Nephron progenitor cell (in vitro differentiated cells): ENCODE measurements at regions not wholly inside any gene's neighbourhood (a gene's known extent, or its start where the extent isn't known, plus 50 kb on each side); places are given as distances from the start of the nearest gene placed in this dataset.

Source experiments
- DNase-seq: peaks from one replicate; pipeline ENCODE4 v3.0.0; 2021
- H3K27ac Mint-ChIP-seq: 2 replicates; pipeline ENCODE4 v1.8.0; 2021; ENCODE audit warnings: mild to moderate bottlenecking, moderate library complexity, mixed read lengths
- H3K27me3 Mint-ChIP-seq: 2 replicates; pipeline ENCODE4 v1.8.0; 2021; ENCODE audit warnings: mild to moderate bottlenecking, low read depth, mixed read lengths; ENCODE audit not compliant: poor library complexity
- H3K36me3 Mint-ChIP-seq: 2 replicates; pipeline ENCODE4 v1.8.0; 2021; ENCODE audit warnings: low read depth, mixed read lengths
- H3K4me1 Mint-ChIP-seq: 2 replicates; pipeline ENCODE4 v1.8.0; 2021; ENCODE audit warnings: mixed read lengths
- H3K4me3 Mint-ChIP-seq: 2 replicates; pipeline ENCODE4 v1.8.0; 2021; ENCODE audit warnings: mild to moderate bottlenecking, moderate library complexity, mixed read lengths
- H3K9me3 Mint-ChIP-seq: 2 replicates; pipeline ENCODE4 v1.8.0; 2021; ENCODE audit warnings: mild to moderate bottlenecking, moderate library complexity, mixed read lengths
- CTCF ChIP-seq: fragments of 200-600 bp; sonication (generic); IDR thresholded peaks from 2 replicates; pipeline ENCODE4 v1.5.0; 2021; ENCODE audit warnings: antibody characterized with exemption

GRCh38 chr6:14848019-14848418 lies 397.9 kb upstream of the JARID2 start:
- Mint-ChIP-seq H3K9me3 (no peaks in the 10 kb centered on the region), H3K4me1 (peaks cover 26% of the 10 kb centered on the region), H3K27me3 (no peaks in the 10 kb centered on the region), H3K27ac (no peak overlapping the region), H3K36me3 (no peaks in the 10 kb centered on the region), H3K4me3 (no peak overlapping the region)
- DNase-seq = no peak
- TF ChIP-seq CTCF = no peak

- H3K27me3 Mint-ChIP-seq = no peaks in the 10 kb centered on the region
- no peak for TF ChIP-seq CTCF
- H3K36me3 Mint-ChIP-seq = no peaks in the 10 kb centered on the region
- no peak for DNase-seq
- peaks cover 33% of the 10 kb centered on the region for H3K4me1 Mint-ChIP-seq
- no peak overlapping the region for H3K27ac Mint-ChIP-seq
- no peak overlapping the region for H3K4me3 Mint-ChIP-seq
- H3K9me3 Mint-ChIP-seq = no peaks in the 10 kb centered on the region
Observed at GRCh38 chr6:14849185-14849584, 396.7 kb upstream of the JARID2 start.

- H3K9me3 Mint-ChIP-seq = no peaks in the 10 kb centered on the region
- H3K36me3 Mint-ChIP-seq = no peaks in the 10 kb centered on the region
- no peak overlapping the region for H3K27ac Mint-ChIP-seq
Observed at GRCh38 chr6:14851281-14851680, 394.6 kb upstream of the JARID2 start.

DNA sequence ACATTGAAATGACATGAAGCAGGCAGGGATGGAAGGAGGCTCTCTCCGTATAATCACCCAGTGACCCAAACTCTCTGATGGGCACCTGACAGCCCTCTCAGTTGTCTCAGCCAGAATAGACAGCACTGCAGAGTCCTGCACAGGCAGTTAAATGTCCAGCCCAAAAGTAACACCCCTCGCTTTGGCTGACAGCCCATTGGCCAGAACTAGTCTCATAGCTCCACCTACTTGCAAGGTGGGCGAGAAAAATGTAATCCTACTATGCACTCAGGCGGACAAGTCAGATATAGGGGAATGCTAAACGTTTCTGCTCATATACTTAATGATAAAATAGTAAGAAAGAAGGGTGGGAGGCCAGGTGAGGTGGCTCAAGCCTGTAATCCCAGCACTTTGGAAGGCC lies 393.5 kb upstream of the JARID2 start:
- Mint-ChIP-seq H3K27ac (no peak overlapping the region), H3K9me3 (no peaks in the 10 kb centered on the region), H3K36me3 (no peaks in the 10 kb centered on the region), H3K4me3 (no peak overlapping the region), H3K4me1 (peaks cover 56% of the 10 kb centered on the region), H3K27me3 (peaks cover 2% of the 10 kb centered on the region)
- no peak for DNase-seq
- no peak for TF ChIP-seq CTCF

More at GRCh38 chr6:14851281-14851680, 394.6 kb upstream of the JARID2 start:
- Mint-ChIP-seq H3K27me3 (no peaks in the 10 kb centered on the region), H3K4me3 (no peak overlapping the region), H3K4me1 (peaks cover 49% of the 10 kb centered on the region)
- TF ChIP-seq CTCF = no peak
- DNase-seq = no peak

DNA sequence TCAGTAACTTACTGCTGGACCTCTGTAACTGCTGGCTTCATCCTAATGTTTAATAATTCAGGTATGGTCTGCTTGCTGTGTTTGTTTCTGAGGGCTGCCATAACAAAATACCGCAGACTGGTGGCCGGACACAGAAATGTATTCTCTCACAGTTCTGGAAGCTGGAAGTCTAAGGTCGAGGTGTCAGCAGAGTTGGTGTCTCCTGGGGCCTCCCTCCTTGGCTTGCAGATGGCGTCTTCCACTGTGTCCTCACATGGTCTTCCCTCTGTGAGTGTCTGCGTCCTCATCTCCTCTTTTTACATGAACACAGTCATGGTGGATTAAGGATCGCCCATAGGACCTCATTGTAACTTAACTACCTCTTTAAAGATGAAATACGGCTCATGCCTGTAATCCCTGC lies 389.7 kb upstream of the JARID2 start:
- Mint-ChIP-seq H3K27ac (peak overlapping the region; percentile 25), H3K4me1 (peaks cover 45% of the 10 kb centered on the region), H3K36me3 (no peaks in the 10 kb centered on the region), H3K27me3 (peaks cover 7% of the 10 kb centered on the region), H3K4me3 (no peak overlapping the region), H3K9me3 (peaks cover 3% of the 10 kb centered on the region)
- no peak for DNase-seq
- no peak for TF ChIP-seq CTCF

DNA sequence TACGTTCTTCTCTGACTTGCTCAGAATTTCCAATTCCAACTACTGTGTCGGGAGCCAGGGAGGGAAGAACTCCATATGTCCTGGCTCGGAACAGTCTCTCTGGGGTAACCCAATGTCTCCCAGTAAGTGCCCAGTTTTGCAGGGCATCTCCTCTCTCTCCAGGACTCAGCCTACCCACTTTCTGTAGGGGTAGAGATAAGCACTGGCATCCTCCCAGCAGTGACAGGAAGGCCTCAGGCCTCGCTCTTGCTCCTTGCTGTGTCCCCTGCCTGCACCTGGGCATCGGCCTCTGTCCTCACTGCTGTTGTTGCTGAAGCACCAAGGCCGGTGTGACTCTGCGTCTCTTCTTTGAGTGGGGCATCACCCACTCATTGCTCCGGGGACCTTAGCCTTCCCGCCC lies 388.9 kb upstream of the JARID2 start:
- peaks cover 45% of the 10 kb centered on the region for H3K4me1 Mint-ChIP-seq
- no peaks in the 10 kb centered on the region for H3K36me3 Mint-ChIP-seq
- DNase-seq = no peak
- H3K27ac Mint-ChIP-seq = peak overlapping the region; percentile 53
- peaks cover 3% of the 10 kb centered on the region for H3K9me3 Mint-ChIP-seq
- H3K27me3 Mint-ChIP-seq = peaks cover 7% of the 10 kb centered on the region
- H3K4me3 Mint-ChIP-seq = no peak overlapping the region
- TF ChIP-seq CTCF = no peak
